Motor neuron (in vitro differentiated cells): ENCODE measurements at regions not wholly inside any gene's neighbourhood (a gene's known extent, or its start where the extent isn't known, plus 50 kb on each side); places are given as distances from the start of the nearest gene placed in this dataset.

Experiments used
- ATAC-seq, 8 experiments: fragments of 200-7000 bp; cut with Tn5 transposase; replicated peaks in 6 of 8; 2 replicates each; pipeline ENCODE4 v1.8.0; 2021; ENCODE audit warnings: mild to moderate bottlenecking in 8 of 8, moderate library complexity in 8 of 8
- H3K27ac ChIP-seq, 2 donors: fragments of 250-450 bp; sonication (Bioruptor Pico); 2 replicates each; pipeline ENCODE4 v1.9.0; 2021; ENCODE audit warnings: antibody characterized with exemption in 2 of 2, mild to moderate bottlenecking in 2 of 2, moderate library complexity in 1 of 2
- H3K4me1 ChIP-seq, 2 donors: fragments of 250-450 bp; sonication (Bioruptor Pico); replicated peaks in 1 of 2; 2 replicates each; pipeline ENCODE4 v1.6.1; 2021; ENCODE audit warnings: antibody characterized with exemption in 2 of 2, mild to moderate bottlenecking in 2 of 2, moderate library complexity in 1 of 2
- H3K4me3 ChIP-seq, 5 donors: fragments of 250-450 bp; sonication (Bioruptor Pico); 2 replicates each; pipeline ENCODE4 v1.9.0; 2021; ENCODE audit warnings: antibody characterized with exemption in 5 of 5, mild to moderate bottlenecking in 5 of 5, moderate library complexity in 4 of 5
- WGBS, 10 experiments: fragments of 450-650 bp; shearing (Covaris generic); methylation state at CpG; one replicate each; pipeline ENCODE4 v1.0.0; 2022; 5-methylcytosine and 5-hydroxymethylcytosine counted together
- in situ Hi-C, 9 experiments: fragments of 400-800 bp; cut with MboI; loops; one replicate each; pipeline ENCODE4 v1.15.0; 2021; ENCODE audit warnings: low sequenced_read_pairs in 9 of 9, low pct_unique_long_range_greater_than_20kb in 2 of 9; ENCODE audit not compliant: unreplicated experiment in 9 of 9

DNA sequence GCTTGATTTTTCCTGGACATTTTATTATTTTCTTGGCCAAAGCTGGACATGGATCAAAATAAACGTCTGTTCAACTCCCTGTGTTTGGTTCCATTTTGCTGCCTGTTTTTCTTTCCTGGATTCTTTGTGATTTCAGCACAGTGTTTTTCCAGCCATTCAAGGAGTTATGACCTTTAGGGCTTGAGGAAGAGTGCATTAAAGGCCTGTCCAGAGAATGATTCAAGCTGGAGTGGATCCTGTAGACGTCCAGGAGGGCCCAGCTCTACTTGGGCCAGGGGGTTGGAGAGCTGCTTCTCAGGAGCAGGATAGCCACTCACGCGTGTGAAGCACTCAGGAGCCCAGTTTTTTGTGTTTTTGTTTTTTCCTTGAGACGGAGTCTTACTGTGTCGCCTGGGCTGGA is 56.5 kb upstream of the IER3 start:
- in situ Hi-C loops: no loop called here
- 15 to 100% (median 44%) methylated on average over 1 to 4 of the region's 6 CpGs; no CpG with 5 or more reads in 2 of the 10 experiments for WGBS, 10 experiments
- H3K4me3 ChIP-seq: no peak overlapping the region
- H3K27ac ChIP-seq: no peak overlapping the region
- no peak for ATAC-seq
- H3K4me1 ChIP-seq: no peaks in the 10 kb centered on the region

DNA sequence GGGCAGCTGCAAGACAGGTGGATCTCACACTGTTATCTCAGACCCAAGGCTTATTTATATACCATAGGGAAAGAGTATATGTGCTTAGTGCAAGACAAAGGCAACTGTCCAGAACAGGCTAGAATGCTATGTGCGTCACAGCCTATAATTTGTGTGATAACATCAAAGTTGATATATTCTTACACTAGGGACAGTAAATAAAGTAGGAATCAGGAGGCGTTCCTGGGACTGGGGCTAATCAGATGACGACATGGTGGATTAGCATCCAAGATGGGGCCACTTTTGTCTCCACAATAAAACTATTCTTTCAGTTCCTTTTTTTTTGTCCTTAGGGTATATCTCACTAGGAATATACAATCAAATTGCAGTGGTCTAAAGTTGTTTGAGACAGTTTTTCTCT is 54.9 kb upstream of the IER3 start:
- Histone ChIP-seq H3K4me1 (no peaks in the 10 kb centered on the region), H3K27ac (no peak overlapping the region), H3K4me3 (no peak overlapping the region)
- ATAC-seq: no peak
- 42 to 100% (median 89%) methylated on average over 2 to 3 of the region's 3 CpGs; no CpG with 5 or more reads in 1 of the 10 experiments for WGBS, 10 experiments
- in situ Hi-C loops: no loop called here

DNA sequence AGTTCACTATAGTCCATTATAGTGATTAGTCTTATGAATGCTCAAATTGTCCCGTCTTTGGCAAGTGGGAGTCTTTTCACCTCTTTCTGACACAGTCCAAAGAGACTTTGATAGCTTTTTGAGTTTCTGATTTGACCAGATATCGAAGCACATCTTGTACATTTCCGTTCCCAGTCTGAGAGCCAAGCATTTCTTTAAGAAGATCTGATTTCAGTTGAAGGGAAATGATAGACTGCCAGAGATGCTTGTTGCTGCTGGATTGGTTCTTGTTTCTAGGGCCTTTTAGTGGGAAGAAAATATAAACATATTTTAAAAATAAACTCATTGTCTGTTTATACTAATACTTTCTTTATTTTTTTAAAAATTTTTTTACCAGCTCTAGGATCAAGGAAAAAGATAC is 54.1 kb upstream of the IER3 start:
- no peak overlapping the region for H3K4me3 ChIP-seq
- H3K27ac ChIP-seq: no peak overlapping the region
- peaks cover 0 to 3% of the 10 kb centered on the region in 2 donors for H3K4me1 ChIP-seq
- ATAC-seq: no peak
- WGBS, 10 experiments: 63 to 100% (median 83%) methylated on average over 2 to 3 of the region's 3 CpGs
- in situ Hi-C loops: no loop called here

GRCh38 chr6:30795549-30796293 is 51.4 kb upstream of the IER3 start:
- in situ Hi-C loops: no loop called here
- no peak overlapping the region for H3K4me3 ChIP-seq
- ATAC-seq: no peak
- 60 to 100% (median 95%) methylated on average over 1 to 3 of the region's 3 CpGs; no CpG with 5 or more reads in 5 of the 10 experiments for WGBS, 10 experiments
- H3K4me1 ChIP-seq: peaks cover 0 to 3% of the 10 kb centered on the region in 2 donors
- H3K27ac ChIP-seq: no peak overlapping the region
